Central memory CD8-positive, alpha-beta T cell (primary cell): ENCODE measurements at regions not wholly inside any gene's neighbourhood (a gene's known extent, or its start where the extent isn't known, plus 50 kb on each side); places are given as distances from the start of the nearest gene placed in this dataset.

Source experiments
- ATAC-seq: fragments of 150-1000 bp; cut with Tn5 transposase; replicated peaks from 2 replicates; pipeline ENCODE4 v1.10.0; 2022; ENCODE audit warnings: mild to moderate bottlenecking, moderate FRiP score, moderate number of reproducible peaks; ENCODE audit not compliant: poor library complexity, severe bottlenecking; ENCODE audit errors: extremely low read depth
- DNase-seq, 2 donors: peaks; one replicate each; pipeline ENCODE4 v3.0.0; 2021; ENCODE audit warnings: low spot score in 2 of 2
- H3K27ac Mint-ChIP-seq: one replicate; pipeline ENCODE4 v1.8.0; 2022; ENCODE audit warnings: low read depth, mild to moderate bottlenecking, moderate library complexity, mixed read lengths
- H3K27me3 Mint-ChIP-seq: one replicate; pipeline ENCODE4 v1.8.0; 2022; ENCODE audit warnings: mixed read lengths
- H3K36me3 Mint-ChIP-seq: one replicate; pipeline ENCODE4 v1.8.0; 2022; ENCODE audit warnings: mild to moderate bottlenecking, moderate library complexity, mixed read lengths; ENCODE audit not compliant: insufficient read depth
- H3K4me1 Mint-ChIP-seq: one replicate; pipeline ENCODE4 v1.8.0; 2022; ENCODE audit warnings: mixed read lengths
- H3K4me3 Mint-ChIP-seq: one replicate; pipeline ENCODE4 v1.8.0; 2022; ENCODE audit warnings: mild to moderate bottlenecking, moderate library complexity, mixed read lengths
- H3K9me3 Mint-ChIP-seq: one replicate; pipeline ENCODE4 v1.8.0; 2022; ENCODE audit warnings: mixed read lengths

GRCh38 chr19:28949535-28949934 lies 263.4 kb downstream of the UQCRFS1 start:
- Mint-ChIP-seq H3K27me3 (peaks cover 20% of the 10 kb centered on the region), H3K27ac (no peak overlapping the region), H3K9me3 (no peaks in the 10 kb centered on the region), H3K4me3 (no peak overlapping the region), H3K36me3 (no peaks in the 10 kb centered on the region), H3K4me1 (no peaks in the 10 kb centered on the region)
- DNase-seq, result no peak
- ATAC-seq, result no peak

DNA sequence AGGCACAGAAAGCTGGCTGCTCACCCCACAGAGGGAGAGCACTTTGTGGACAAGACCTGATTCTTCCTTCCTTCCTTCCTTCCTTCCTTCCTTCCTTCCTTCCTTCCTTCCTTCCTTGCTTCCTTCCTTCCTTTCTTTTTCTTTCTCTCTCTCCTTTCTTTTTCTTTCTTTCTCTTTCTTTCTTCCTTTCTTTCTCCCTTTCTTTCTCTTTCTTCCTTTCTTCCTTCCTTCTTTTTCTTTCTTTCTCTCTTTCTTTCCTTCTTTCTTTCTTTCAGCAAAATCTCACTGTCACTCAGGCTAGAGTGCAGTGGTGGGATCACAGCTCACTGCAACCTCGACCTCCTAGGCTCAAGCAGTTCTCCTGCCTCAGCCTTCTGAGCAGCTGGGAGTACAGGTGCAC lies 263.9 kb downstream of the UQCRFS1 start:
- Mint-ChIP-seq H3K9me3 (no peaks in the 10 kb centered on the region), H3K4me3 (no peak overlapping the region), H3K36me3 (no peaks in the 10 kb centered on the region), H3K27me3 (peaks cover 20% of the 10 kb centered on the region), H3K27ac (no peak overlapping the region), H3K4me1 (no peaks in the 10 kb centered on the region)
- ATAC-seq (no peak), DNase-seq (no peak)

GRCh38 chr19:28948566-28948965 lies 264.4 kb downstream of the UQCRFS1 start:
- DNase-seq (no peak), ATAC-seq (no peak)
- Mint-ChIP-seq H3K4me1 (no peaks in the 10 kb centered on the region), H3K4me3 (no peak overlapping the region), H3K9me3 (no peaks in the 10 kb centered on the region), H3K27me3 (peaks cover 20% of the 10 kb centered on the region), H3K27ac (no peak overlapping the region), H3K36me3 (no peaks in the 10 kb centered on the region)

GRCh38 chr19:28948026-28948425 lies 264.9 kb downstream of the UQCRFS1 start:
- DNase-seq (no peak), ATAC-seq (no peak)
- Mint-ChIP-seq H3K9me3 (no peaks in the 10 kb centered on the region), H3K27me3 (peaks cover 20% of the 10 kb centered on the region), H3K4me3 (no peak overlapping the region), H3K36me3 (no peaks in the 10 kb centered on the region), H3K4me1 (no peaks in the 10 kb centered on the region), H3K27ac (no peak overlapping the region)

DNA sequence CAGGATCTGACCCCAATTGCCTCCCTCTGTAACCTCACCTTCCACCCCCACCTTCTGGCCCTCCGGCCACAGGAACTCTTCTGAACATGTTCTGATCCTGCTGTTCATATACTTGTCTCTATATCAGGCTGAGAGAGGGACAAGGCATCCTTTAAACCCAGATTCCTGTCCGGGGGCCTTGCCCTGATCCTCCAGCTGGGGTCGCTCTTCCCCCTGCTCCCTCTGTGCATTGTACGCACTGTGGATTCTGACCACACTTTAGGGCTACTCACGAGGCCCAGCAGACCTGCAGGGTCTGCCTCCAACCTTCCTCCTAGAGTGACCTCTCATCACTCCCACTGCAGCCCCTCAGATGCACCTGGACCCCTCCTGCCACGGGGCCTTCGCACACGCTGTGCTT lies 269.3 kb downstream of the UQCRFS1 start:
- Mint-ChIP-seq H3K4me3 (no peak overlapping the region), H3K9me3 (no peaks in the 10 kb centered on the region), H3K27me3 (peaks cover 22% of the 10 kb centered on the region), H3K36me3 (no peaks in the 10 kb centered on the region), H3K4me1 (no peaks in the 10 kb centered on the region), H3K27ac (no peak overlapping the region)
- no peak for DNase-seq
- ATAC-seq, result no peak

- Mint-ChIP-seq H3K4me3 (no peak overlapping the region), H3K9me3 (no peaks in the 10 kb centered on the region), H3K4me1 (no peaks in the 10 kb centered on the region), H3K27ac (no peak overlapping the region), H3K36me3 (no peaks in the 10 kb centered on the region), H3K27me3 (peaks cover 20% of the 10 kb centered on the region)
- no peak for ATAC-seq
- no peak for DNase-seq
Measured at GRCh38 chr19:28941833-28942232, 271.1 kb downstream of the UQCRFS1 start.

GRCh38 chr19:28940751-28941500 lies 272.0 kb downstream of the UQCRFS1 start:
- H3K4me3 Mint-ChIP-seq, result no peak overlapping the region
- no peaks in the 10 kb centered on the region for H3K4me1 Mint-ChIP-seq
- no peaks in the 10 kb centered on the region for H3K36me3 Mint-ChIP-seq
- no peak overlapping the region for H3K27ac Mint-ChIP-seq
- no peak for ATAC-seq
- no peaks in the 10 kb centered on the region for H3K9me3 Mint-ChIP-seq
- no peak for DNase-seq
- peaks cover 20% of the 10 kb centered on the region for H3K27me3 Mint-ChIP-seq

GRCh38 chr19:28939236-28939635 lies 273.7 kb downstream of the UQCRFS1 start:
- DNase-seq (no peak), ATAC-seq (no peak)
- Mint-ChIP-seq H3K36me3 (no peaks in the 10 kb centered on the region), H3K27me3 (peaks cover 34% of the 10 kb centered on the region), H3K9me3 (no peaks in the 10 kb centered on the region), H3K4me3 (no peak overlapping the region), H3K27ac (no peak overlapping the region), H3K4me1 (no peaks in the 10 kb centered on the region)

DNA sequence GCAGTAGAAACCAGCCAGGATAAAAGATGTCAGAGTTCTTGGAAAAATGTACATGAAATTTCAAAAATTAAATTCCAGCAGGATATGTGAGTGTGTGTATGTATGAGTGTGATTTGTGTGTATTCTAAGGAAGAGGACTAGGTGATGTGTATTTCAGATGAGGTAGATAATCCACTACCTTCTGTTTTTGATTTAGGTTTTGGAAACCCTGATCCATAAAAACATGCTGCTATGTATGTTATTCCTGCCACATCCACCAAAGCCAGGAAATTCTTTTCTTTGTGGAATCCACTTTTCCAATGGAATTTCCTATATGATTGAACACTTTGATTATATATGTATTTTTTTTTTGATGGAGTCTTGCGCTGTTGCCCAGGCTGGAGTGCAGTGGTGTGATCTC lies 276.9 kb downstream of the UQCRFS1 start:
- no peak for ATAC-seq
- Mint-ChIP-seq H3K36me3 (no peaks in the 10 kb centered on the region), H3K9me3 (peaks cover 5% of the 10 kb centered on the region), H3K4me1 (no peaks in the 10 kb centered on the region), H3K27ac (no peak overlapping the region), H3K4me3 (no peak overlapping the region), H3K27me3 (peaks cover 49% of the 10 kb centered on the region)
- no peak for DNase-seq

DNA sequence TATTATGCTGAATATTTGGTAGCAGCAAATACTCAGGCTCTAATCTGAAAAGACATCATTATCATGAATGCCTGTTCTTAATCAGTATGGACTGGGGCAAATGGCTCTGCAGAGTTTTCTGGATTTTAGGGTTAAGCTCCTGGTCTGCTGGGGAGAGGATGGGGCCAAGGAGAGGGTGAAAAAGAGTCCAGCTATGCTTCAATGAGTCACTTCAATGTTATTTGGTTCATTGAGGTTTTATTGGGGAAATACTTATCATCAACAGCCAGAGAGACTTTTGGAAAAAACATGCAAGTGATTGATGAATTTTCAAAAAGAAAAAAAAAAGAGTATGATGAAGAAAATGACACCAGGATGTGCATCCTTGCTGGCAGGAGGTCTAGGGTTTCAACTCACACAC lies 278.3 kb downstream of the UQCRFS1 start:
- Mint-ChIP-seq H3K4me1 (no peaks in the 10 kb centered on the region), H3K4me3 (no peak overlapping the region)

DNA sequence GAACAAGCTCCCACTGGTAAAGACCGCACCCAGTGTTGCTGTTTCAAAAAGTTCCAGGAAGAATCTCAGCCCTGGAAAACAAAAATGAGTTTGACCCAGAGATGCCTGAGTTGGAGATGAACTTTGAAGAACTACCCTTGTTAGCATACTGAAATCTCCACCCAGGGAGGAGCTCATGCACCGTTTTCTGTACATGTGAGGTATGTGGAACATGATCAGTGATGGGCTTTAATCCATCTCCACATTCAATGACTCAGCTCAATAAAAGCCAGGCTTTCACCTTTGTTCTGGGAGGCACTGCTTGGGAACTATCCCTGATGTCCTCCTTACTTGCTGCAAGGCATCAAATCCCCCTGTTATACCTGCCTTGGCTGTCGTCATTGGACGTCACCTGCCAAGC lies 279.9 kb downstream of the UQCRFS1 start:
- Mint-ChIP-seq H3K27ac (no peak overlapping the region), H3K9me3 (peaks cover 5% of the 10 kb centered on the region), H3K4me1 (no peaks in the 10 kb centered on the region), H3K4me3 (no peak overlapping the region), H3K27me3 (peaks cover 30% of the 10 kb centered on the region), H3K36me3 (no peaks in the 10 kb centered on the region)
- no peak for DNase-seq
- ATAC-seq, result no peak

More for the DNA sequence above, 278.3 kb downstream of the UQCRFS1 start:
- ATAC-seq, result no peak
- no peaks in the 10 kb centered on the region for H3K36me3 Mint-ChIP-seq
- no peak for DNase-seq
- H3K27me3 Mint-ChIP-seq, result peaks cover 40% of the 10 kb centered on the region
- peaks cover 5% of the 10 kb centered on the region for H3K9me3 Mint-ChIP-seq
- H3K27ac Mint-ChIP-seq, result no peak overlapping the region

DNA sequence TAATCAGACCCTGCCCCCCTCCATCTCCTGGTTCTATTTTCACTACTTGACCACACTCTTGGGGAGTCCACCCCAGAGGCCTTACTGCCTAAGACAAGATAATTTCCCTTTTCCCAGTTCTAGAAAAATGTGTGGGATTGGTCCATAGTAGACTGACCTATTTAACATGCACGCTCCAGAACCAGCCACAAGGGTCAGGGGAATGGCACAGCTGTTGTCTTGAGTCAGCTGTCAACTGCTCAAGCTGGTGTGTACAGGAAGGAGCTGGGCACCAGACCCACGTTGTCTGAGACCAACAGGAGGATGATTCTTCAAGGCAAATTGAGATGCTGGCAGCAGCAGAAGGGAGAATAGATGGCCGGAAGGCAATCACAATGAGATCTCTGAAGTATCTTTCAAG lies 280.5 kb downstream of the UQCRFS1 start:
- Mint-ChIP-seq H3K9me3 (peaks cover 5% of the 10 kb centered on the region), H3K36me3 (no peaks in the 10 kb centered on the region), H3K4me3 (no peak overlapping the region), H3K27me3 (peaks cover 30% of the 10 kb centered on the region), H3K27ac (no peak overlapping the region), H3K4me1 (no peaks in the 10 kb centered on the region)
- ATAC-seq, result no peak
- no peak for DNase-seq

- no peak for ATAC-seq
- H3K27me3 Mint-ChIP-seq, result peaks cover 23% of the 10 kb centered on the region
- H3K27ac Mint-ChIP-seq, result no peak overlapping the region
- DNase-seq, result no peak
- H3K9me3 Mint-ChIP-seq, result peaks cover 5% of the 10 kb centered on the region
- H3K36me3 Mint-ChIP-seq, result no peaks in the 10 kb centered on the region
- H3K4me3 Mint-ChIP-seq, result no peak overlapping the region
- H3K4me1 Mint-ChIP-seq, result no peaks in the 10 kb centered on the region
Measured at GRCh38 chr19:28929006-28929405, 283.9 kb downstream of the UQCRFS1 start.
